Renal pelvis (tissue), 1 donor: ENCODE measurements at regions not wholly inside any gene's neighbourhood (a gene's known extent, or its start where the extent isn't known, plus 50 kb on each side); places are given as distances from the start of the nearest gene placed in this dataset.
"Not testable (repeated sequence)": the region's sequence is repeated elsewhere in the genome, so short reads cannot be mapped to it uniquely, and the experiment has no call there.

Experiments used
- DNase-seq: peaks from one replicate; pipeline ENCODE4 v3.0.0-alpha.2; 2013

- no peak for DNase-seq
These were observed 208.1 kb upstream of the REG3G start for GRCh38 chr2:78817430-78817829.

- no peak for DNase-seq
These were observed 193.0 kb upstream of the REG3G start for GRCh38 chr2:78832481-78832880.

DNA sequence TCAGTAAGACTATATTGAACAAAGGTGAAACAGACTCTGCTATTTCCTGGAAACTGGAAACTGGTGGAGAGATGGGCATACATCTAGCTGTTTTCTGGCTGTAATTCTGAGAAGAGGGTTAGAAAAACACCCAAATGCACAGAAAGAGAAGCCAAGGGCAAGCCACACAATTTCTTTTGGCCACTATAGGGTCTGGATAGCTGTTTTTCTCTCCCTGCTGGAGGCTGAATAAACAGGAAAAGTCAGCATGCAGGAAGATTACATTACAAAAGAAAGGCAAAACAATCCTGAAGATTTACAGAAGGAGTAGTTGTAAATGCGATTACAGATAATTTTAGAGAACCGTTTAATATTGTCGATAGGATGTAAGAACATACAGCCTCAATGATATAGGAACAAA, 186.2 kb upstream of the REG3G start:
- DNase-seq: no peak

GRCh38 chr2:78840311-78840710, 185.2 kb upstream of the REG3G start:
- not testable (repeated sequence) for DNase-seq

DNA sequence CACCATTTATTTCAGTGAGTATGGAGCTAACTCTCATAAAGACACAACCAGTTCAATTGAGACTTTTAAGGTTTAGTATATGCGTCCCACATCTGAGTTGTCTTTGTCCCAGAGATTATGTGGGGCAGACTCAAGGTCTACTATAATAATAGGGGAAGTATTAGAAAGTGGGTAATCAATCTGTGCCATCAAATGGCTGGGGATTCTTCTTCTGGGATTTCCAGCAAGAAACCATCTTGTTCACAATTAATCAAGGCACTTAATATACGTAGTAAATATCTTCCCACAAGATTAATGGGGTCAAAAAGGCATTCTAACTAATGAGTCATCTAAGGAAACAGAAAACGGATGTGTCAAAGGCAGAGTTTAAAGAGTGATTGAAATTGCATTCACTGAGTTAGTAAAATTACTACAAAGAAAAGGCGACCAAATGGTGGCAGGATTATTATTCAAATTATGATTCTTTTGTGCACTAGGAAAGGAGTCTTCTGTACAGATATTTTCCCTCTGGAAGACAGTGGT, 179.8 kb upstream of the REG3G start:
- DNase-seq: no peak

GRCh38 chr2:78861546-78861945, 164.0 kb upstream of the REG3G start:
- no peak for DNase-seq

GRCh38 chr2:78864205-78864604, 161.3 kb upstream of the REG3G start:
- no peak for DNase-seq

GRCh38 chr2:78865667-78866066, 159.8 kb upstream of the REG3G start:
- no peak for DNase-seq

- no peak for DNase-seq
These were observed 155.0 kb upstream of the REG3G start for GRCh38 chr2:78870343-78870967.

DNA sequence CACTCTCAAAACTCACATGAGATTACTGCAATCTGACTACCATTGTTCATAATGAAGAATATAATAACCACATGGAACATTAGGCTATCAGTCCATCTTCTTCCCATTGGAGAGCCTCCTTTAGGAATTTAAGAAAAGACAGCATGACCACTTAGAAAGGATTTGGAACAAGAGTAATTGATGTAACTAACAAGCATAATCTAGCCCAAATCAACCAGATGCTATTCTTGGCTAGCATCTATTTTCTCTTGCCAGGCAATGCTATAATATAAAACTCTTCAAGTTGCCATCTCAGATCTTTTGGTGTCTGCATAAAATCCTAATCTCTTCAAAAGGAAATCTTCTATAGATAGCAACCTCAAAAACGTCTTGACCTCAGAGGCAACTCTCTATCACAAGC, 152.0 kb upstream of the REG3G start:
- DNase-seq: no peak

- no peak for DNase-seq
These were observed 149.2 kb upstream of the REG3G start for GRCh38 chr2:78876316-78876688.

GRCh38 chr2:78887446-78887845, 138.1 kb upstream of the REG3G start:
- no peak for DNase-seq

- no peak for DNase-seq
These were observed 134.6 kb upstream of the REG3G start for GRCh38 chr2:78890935-78891334.

GRCh38 chr2:78892295-78892694, 133.2 kb upstream of the REG3G start:
- no peak for DNase-seq

DNA sequence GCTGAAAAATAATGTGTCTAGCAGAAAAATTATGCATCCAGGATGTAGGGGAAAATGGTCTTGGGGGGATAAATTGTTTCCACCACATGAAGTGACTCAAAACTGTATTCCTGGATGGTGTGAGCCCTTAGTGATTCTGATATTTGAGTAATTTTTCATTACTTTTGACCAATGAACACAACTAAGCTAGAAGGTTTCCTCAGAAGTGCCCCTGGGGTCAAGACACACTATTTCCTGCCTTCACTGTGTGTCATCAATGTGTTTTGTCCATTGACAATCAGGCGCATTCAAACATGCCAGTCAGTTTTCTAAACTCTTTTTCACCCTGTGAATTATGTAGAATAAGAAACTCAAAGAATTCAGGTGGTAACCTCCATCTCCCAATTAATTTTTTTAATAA, 130.5 kb upstream of the REG3G start:
- no peak for DNase-seq

DNA sequence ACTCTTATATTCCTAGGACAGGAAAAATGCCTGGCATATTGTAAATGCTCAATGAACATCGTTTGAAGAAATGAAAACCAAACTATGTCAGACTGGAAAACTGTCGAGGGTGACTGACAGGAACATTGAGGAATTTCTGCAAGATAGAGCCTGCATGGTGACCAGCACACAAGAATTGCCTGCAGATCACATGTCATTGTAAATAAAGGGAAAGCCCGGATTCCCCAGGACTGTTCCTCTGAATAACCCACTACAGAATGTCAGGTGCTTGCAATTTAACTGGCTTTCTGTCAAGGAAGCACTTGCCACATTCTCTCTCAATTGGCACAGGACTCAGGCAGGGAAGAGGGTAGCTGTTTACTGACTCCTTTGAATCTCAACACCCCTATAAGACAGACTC, 129.0 kb upstream of the REG3G start:
- DNase-seq: no peak

DNA sequence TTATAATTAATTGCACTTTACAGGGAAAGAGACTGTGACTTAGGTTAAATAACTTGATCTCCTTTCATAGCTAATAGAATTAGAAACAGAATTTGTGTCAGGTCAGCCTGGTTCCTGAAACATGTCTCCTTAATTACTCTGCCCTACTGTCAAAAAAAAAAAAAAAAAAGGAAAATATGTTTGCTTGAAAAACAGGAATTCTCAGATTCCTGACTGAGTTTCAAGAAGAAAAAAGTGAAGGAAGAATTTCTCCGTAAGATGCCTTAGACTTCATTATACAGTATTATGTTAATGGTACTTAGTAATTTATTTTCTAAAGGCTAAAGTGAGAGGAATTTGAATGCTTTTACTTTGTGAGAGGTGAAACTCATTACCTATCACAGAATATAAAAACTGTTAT, 118.4 kb upstream of the REG3G start:
- DNase-seq: no peak

DNA sequence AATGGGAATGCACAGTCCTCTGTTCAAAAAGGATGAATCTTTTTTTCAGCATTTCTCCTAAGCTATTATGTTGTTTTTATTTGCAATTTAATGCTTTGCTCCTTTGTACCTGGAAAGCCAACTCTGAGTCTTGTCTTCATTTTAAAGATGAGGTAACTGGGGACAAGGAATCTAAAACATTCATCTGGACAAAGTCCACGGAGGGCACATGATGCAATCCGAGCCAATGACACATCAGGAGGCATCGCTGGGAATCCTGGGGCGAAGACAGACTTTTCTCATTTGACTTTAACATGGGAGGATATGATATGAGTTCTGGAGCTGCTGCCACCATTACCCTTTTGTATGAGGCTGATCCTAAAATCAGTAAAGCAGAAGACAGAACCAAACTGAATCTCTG, 116.5 kb upstream of the REG3G start:
- DNase-seq: no peak

DNA sequence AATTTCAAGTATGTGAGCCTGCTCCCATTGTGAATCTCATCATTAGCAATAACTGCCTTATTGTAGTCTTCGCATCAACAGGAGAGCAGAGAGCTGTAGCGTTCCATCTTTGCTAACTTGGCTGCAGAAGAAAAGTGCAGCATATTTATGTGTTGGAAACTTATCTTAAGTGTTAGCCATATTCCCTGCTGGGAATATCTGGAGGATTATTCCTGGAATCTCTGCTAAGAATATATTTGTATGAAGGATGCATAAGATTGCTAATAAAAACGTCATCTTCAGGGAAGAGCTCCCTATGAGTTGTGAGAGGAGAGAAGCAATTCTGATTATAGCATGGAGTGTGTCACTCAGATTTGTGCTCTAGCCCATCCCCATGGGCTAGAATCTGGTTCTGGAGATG, 115.1 kb upstream of the REG3G start:
- DNase-seq: no peak

GRCh38 chr2:78913257-78913656, 112.2 kb upstream of the REG3G start:
- no peak for DNase-seq

DNA sequence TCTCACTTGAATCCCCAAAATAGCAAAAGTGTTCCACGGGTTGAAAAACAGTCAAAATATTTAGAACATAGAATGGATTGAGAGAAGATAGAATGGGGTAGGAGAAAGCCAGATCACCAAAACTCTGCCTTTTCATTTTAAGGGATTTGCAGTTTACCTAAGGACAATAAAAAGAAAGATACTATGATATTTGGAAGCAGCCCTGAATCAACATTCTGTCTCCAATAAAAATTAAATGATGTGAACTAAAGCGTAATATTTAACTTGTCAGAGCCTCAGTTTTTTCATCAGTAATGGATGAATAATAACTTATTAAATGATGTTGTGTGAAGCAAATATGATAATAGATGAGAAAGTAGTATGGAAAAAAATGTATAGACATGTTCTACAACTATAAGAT, 100.2 kb upstream of the REG3G start:
- DNase-seq: no peak

GRCh38 chr2:78928502-78928901, 97.0 kb upstream of the REG3G start:
- no peak for DNase-seq

DNA sequence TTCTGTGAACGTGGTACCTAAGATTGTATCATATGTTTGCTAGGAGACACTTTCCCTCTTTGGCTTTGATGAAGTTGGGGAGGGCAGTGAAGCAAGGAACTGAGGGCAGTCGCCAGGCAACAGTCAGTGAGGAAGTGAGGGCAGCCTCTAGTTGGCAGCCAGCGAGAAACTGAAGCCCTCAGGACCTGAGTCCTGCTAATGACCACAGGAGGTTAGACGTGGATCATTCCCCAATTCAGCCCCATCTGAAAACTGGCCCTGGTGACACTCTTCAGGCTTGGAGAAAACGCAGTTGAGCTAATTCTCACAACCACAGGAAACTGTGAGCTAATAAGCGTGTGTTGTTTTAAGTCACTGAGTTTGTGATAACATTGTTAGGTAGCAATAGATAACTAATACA, 84.5 kb upstream of the REG3G start:
- no peak for DNase-seq

DNA sequence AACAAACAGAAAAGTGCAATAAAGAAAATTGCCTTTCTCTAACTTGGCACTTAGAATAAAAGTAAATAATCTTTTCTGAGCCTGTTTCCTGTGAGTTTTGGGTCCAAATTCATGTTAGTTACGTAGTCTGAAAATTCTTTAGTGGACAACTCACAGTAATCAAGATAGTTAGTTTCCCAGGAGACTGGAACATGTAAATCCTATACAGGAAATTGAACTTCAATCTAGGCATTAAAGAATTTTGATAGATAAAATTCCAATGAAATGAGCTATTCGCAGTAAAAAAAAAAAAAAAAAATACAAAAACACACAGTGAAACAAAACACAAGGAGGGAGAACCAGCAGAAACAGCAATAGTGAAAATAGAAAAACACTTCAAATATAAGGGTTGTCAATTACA, 83.8 kb upstream of the REG3G start:
- no peak for DNase-seq

- no peak for DNase-seq
These were observed 61.6 kb upstream of the REG3G start for GRCh38 chr2:78963881-78964280.
